Right hindlimb (tissue), 1 donor: ENCODE measurements at regions not wholly inside any gene's neighbourhood (a gene's known extent, or its start where the extent isn't known, plus 50 kb on each side); places are given as distances from the start of the nearest gene placed in this dataset.

Experiments used
- DNase-seq: peaks from one replicate; pipeline ENCODE4 v3.0.0-alpha.2; 2018

DNA sequence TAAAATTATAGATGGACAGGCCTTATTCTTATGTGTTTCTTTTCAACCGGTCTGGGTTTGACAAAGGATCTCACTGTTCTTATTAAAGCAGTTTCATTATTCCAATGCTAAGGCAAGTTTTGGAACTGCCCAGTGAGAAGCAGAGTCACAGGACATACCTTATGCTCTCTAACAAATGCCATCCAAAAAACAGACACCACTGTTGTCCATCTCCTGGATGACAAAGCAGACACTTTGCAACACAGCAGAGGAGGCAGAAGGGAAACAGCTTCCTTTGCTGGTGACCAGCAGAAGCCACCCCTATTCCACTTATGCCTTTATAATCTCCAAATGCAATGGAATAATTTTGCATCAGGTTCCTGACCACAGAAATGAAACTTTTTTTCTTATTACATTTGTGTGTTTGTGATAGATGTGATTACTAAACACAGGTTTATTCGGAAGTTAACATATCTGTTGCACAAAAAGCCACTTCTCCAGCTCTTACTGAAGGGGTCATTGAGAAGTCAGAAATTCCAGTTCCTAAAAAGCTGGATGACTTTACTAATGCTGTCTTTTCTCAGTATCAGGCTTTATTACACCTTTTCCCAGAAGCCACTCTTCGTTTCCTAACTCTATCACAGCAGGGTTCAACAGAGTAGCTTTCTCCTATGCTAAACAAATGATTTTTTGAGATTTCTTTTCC, 115.6 kb downstream of the BTG1 start:
- no peak for DNase-seq

GRCh38 chr12:92029136-92029535, 116.5 kb downstream of the BTG1 start:
- no peak for DNase-seq

DNA sequence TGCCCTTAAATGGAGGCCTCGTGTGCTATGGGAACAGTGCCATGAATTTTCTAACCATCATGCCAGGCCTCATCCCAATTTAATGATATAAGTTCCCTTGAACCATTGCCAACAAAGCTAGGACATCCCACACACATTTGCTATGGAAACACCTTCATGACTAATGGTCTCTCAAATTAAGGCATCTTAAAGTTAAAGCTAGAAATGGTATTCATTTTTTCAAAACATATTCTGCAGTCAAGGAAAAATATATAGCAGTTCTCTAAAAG, 117.3 kb downstream of the BTG1 start:
- no peak for DNase-seq

GRCh38 chr12:92027701-92028440, 117.8 kb downstream of the BTG1 start:
- no peak for DNase-seq

DNA sequence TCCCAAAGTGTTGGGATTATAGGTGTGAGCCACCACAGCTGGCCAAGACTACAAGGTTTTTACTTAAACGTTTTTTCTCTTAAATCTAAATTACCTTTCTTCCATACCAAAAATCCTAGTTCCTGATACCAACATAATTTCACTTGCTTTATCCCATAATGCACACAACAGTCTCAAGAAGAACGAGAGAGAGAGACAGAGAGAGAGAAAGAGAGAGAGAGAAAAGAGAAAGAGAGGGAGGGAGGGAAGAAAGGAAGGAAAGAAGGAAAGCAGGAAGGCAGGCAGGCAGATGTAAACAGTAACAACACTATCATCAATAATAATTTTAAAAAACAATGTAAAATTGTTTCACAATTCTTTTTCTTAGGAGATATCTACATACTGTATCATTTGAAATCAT, 118.4 kb downstream of the BTG1 start:
- no peak for DNase-seq

- DNase-seq, result no peak
Observed at GRCh38 chr12:92025462-92026207, 120.0 kb downstream of the BTG1 start.

- no peak for DNase-seq
Observed at GRCh38 chr12:92022093-92022492, 123.6 kb downstream of the BTG1 start.

DNA sequence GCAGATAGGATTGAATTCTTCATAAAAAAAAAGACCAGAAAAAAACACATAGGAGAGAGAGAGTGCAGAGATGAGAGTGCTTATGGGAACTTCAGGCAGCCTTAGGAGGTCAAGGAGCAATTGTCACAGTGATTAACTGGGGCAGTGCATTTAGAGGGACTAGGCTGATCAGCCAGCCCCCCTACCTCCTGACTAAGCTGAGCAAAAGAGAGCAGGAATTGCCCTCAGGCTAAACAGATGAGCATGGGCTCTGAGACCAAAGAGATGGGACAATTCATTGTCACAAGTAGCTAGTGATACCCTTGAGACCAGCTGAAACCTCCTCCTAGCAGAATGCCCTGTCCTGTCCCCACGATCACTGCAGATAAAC, 124.0 kb downstream of the BTG1 start:
- DNase-seq, result no peak

DNA sequence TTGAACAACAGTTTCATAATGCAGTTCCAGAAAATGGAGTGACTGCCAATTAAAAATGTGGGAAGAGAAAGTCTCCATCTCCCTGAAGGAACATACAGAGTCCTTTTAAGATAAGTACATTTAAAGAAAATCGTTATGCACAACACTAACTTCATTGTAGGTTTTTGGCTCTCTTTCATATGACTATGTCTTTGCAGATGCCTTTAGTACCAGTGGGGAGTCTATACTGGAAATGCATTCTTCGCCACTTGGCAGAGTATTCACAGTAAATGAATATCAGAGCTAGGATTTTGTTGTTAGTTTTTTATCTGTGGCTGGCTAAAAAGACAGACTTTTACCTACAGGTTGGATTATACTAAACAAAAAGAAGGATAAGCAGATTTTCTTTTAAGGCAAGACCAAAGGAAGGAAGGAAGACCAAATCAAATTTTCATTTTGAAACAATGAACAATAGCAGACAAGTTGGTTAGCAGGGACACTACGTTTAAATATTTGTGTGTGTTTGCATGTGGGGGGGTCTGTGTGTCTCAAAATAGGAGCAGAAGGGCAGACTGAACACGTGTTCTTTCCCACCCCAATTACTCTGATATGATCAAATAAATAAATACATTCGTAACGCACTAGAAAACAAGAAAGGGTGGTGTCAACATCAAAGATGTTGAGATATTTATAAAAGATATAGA, 124.5 kb downstream of the BTG1 start:
- no peak for DNase-seq

- DNase-seq, result no peak
Observed at GRCh38 chr12:92019491-92020277, 126.0 kb downstream of the BTG1 start.

DNA sequence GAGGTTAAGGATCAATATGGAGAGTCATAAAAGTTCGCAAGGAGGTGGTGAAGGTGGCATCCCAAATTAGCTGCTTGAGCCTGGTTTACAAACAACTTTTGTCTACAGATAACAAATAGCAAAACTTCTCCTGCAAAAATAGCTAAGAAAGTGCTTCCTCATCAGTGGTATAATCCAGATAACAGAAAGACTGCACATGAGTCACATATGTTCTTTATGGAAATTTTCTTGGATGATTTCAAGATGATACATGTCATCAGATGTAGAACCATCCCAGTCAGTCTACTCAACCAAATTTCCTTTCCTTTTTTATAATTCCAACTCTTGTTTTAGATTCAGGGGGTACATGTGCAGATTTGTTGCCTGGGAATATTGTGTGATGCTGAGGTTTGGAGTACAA, 133.0 kb downstream of the BTG1 start:
- no peak for DNase-seq

DNA sequence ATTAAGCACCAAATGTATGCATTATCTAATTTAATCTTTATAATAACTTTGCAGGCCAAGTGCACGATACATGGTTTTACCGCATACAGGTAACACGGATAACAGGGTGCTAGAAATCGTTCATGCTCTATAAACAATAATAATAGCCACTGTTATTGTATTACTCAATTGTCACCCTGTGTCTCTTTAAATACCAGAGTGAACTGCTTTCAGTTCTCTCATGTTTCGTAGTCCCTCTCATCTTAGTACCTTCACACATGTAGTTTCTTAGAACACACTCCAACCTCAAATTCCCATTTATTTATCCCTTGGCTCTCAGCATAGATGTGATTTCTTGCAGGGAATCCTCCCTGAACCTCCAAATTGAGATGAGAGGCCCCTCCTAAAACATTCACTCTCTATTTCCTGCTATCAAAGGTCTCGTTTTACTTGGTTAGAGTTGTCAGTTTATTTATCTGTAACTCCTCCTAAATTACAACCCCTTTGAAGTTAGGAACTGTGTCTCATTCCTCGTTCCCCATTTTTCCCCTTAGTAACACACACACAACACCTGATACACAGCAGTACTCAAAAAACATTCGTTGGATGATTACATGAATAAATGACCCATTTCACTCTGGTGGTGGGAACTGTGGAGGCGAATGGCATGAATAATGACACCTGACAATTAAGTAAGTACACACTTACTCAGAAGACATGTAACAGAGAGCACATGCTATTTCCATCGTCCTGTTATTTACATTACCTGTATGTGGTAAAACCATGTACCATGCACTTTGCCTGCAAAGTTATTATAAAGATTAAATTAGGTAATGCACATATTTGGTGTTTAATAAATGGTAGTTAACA, 134.6 kb downstream of the BTG1 start:
- no peak for DNase-seq

GRCh38 chr12:92010368-92010767, 135.3 kb downstream of the BTG1 start:
- DNase-seq, result no peak

GRCh38 chr12:92008345-92008744, 137.3 kb downstream of the BTG1 start:
- DNase-seq, result no peak

- no peak for DNase-seq
Observed at GRCh38 chr12:92007787-92008186, 137.9 kb downstream of the BTG1 start.

DNA sequence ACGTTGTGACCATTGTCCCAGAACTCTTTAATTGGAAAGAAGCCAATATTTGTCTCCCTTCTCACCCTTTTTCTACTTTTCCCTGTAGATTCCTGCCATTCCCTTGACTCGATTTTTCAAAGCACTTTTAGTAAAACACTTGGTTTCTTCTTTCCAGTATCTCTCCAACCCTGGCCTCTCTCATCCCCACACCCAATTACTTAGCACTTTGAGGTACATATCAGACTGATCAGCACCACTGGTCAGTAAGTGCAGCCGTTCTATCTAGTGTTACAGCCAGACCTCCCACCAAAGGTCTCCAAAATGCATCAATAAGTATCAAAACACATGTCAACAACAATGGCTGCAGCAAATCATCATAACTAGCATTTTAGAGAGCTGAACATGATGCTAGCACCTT, 141.9 kb downstream of the BTG1 start:
- no peak for DNase-seq

- DNase-seq, result no peak
Observed at GRCh38 chr12:92002673-92003382, 142.8 kb downstream of the BTG1 start.

- DNase-seq, result no peak
Observed at GRCh38 chr12:92002195-92002649, 143.4 kb downstream of the BTG1 start.

GRCh38 chr12:92000597-92000996, 145.0 kb downstream of the BTG1 start:
- no peak for DNase-seq

DNA sequence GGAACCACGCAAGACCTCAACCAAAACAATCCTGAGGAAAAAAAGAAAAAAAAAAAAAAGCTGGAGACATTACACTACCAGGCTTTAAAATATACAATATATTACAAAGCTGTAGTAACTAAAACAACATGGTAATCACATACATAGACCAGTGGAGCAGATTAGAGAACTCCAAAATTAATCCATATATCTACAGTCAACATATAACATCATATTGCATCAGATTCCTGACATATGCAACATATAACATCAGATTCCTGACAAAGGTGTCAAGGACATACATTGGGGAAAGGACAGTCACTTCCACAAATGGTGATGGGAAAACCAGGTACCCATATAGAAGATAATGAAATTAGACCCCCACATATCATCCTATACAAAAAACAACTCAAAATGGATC, 145.8 kb downstream of the BTG1 start:
- DNase-seq, result no peak

DNA sequence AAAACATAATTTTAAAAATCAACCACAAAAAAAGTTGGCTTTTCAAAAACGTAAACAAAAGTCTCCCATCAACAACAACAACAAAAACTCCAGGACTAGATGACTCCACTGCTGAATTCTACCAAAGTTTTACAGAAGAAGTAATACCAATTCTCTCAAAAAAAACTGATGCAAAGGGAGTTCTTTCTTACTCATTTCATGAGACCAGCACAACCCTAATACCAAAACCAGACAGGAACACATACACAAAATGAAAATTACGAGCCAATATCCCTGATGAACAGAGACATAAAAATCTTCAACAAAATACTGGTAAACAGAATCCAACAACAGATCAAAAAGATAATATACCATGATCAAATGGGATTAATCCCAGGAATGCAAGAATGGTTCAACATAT, 147.3 kb downstream of the BTG1 start:
- DNase-seq, result no peak
